Left ventricle myocardium inferior (tissue), 1 donor: ENCODE measurements at regions not wholly inside any gene's neighbourhood (a gene's known extent, or its start where the extent isn't known, plus 50 kb on each side); places are given as distances from the start of the nearest gene placed in this dataset.

Experiments used
- DNase-seq: peaks from one replicate; pipeline ENCODE4 v3.0.0-alpha.2; 2020
- H3K27ac ChIP-seq: fragments of 200-600 bp; replicated peaks from 2 replicates; pipeline ENCODE4 v1.8.0; 2021
- H3K27me3 ChIP-seq: fragments of 200-600 bp; 2 replicates; pipeline ENCODE4 v1.8.0; 2021; ENCODE audit warnings: low read depth
- H3K36me3 ChIP-seq: fragments of 200-600 bp; 2 replicates; pipeline ENCODE4 v1.8.0; 2021
- H3K4me1 ChIP-seq: fragments of 200-600 bp; 2 replicates; pipeline ENCODE4 v1.8.0; 2021
- H3K4me3 ChIP-seq: fragments of 200-600 bp; 2 replicates; pipeline ENCODE4 v1.8.0; 2021; ENCODE audit warnings: mild to moderate bottlenecking, moderate library complexity
- H3K9me3 ChIP-seq: fragments of 200-600 bp; replicated peaks from 2 replicates; pipeline ENCODE4 v1.8.0; 2021
- CTCF ChIP-seq: fragments of 200-600 bp; IDR thresholded peaks from 2 replicates; pipeline ENCODE4 v1.8.0; 2021; ENCODE audit warnings: antibody characterized with exemption, mild to moderate bottlenecking, borderline replicate concordance
- intact Hi-C: fragments of 100-400 bp; cut with micrococcal nuclease; formaldehyde crosslinking; loops from one replicate; pipeline ENCODE4 v1.11.0; 2022
- donor health status: DM: no; HTN: yes; CAD: no; lungs with severe emphysema.

GRCh38 chr2:78175645-78176044 lies 653.5 kb upstream of the LRRTM4 start:
- no peak for DNase-seq
- no peak for TF ChIP-seq CTCF
- intact Hi-C loops: no loop called here
- no peak overlapping the region for H3K27ac ChIP-seq
- H3K4me1 ChIP-seq: no peaks in the 10 kb centered on the region
- no peak overlapping the region for H3K4me3 ChIP-seq
- H3K9me3 ChIP-seq: peaks cover 14% of the 10 kb centered on the region
- H3K36me3 ChIP-seq: no peaks in the 10 kb centered on the region
- H3K27me3 ChIP-seq: no peaks in the 10 kb centered on the region

- intact Hi-C loops: no loop called here
- Histone ChIP-seq H3K4me1 (no peaks in the 10 kb centered on the region), H3K27me3 (no peaks in the 10 kb centered on the region), H3K4me3 (no peak overlapping the region), H3K27ac (no peak overlapping the region), H3K9me3 (no peaks in the 10 kb centered on the region), H3K36me3 (no peaks in the 10 kb centered on the region)
- TF ChIP-seq CTCF: no peak
- no peak for DNase-seq
Measured at GRCh38 chr2:78201064-78201575, 678.9 kb upstream of the LRRTM4 start.

- H3K9me3 ChIP-seq: peaks cover 9% of the 10 kb centered on the region
- no peaks in the 10 kb centered on the region for H3K4me1 ChIP-seq
Measured at GRCh38 chr2:78202366-78202765, 680.2 kb upstream of the LRRTM4 start.

GRCh38 chr2:78202986-78203670 lies 681.0 kb upstream of the LRRTM4 start:
- Histone ChIP-seq H3K27ac (no peak overlapping the region), H3K9me3 (peaks cover 17% of the 10 kb centered on the region), H3K27me3 (no peaks in the 10 kb centered on the region), H3K4me1 (no peaks in the 10 kb centered on the region), H3K36me3 (no peaks in the 10 kb centered on the region), H3K4me3 (no peak overlapping the region)
- no peak for DNase-seq
- no peak for TF ChIP-seq CTCF
- intact Hi-C loops: no loop called here

More at GRCh38 chr2:78202366-78202765, 680.2 kb upstream of the LRRTM4 start:
- no peak overlapping the region for H3K27ac ChIP-seq
- no peak for DNase-seq
- intact Hi-C loops: no loop called here
- no peak overlapping the region for H3K4me3 ChIP-seq
- no peaks in the 10 kb centered on the region for H3K36me3 ChIP-seq
- TF ChIP-seq CTCF: no peak
- no peaks in the 10 kb centered on the region for H3K27me3 ChIP-seq

- intact Hi-C loops: no loop called here
- Histone ChIP-seq H3K36me3 (no peaks in the 10 kb centered on the region), H3K4me3 (no peak overlapping the region), H3K9me3 (peaks cover 6% of the 10 kb centered on the region), H3K27ac (no peak overlapping the region), H3K4me1 (no peaks in the 10 kb centered on the region), H3K27me3 (no peaks in the 10 kb centered on the region)
- TF ChIP-seq CTCF: no peak
- no peak for DNase-seq
Measured at GRCh38 chr2:78218066-78218465, 695.9 kb upstream of the LRRTM4 start.
